ENCODE measurements at regions not wholly inside any gene's neighbourhood (a gene's known extent, or its start where the extent isn't known, plus 50 kb on each side); places are given as distances from the start of the nearest gene placed in this dataset.
"Not testable (repeated sequence)": the region's sequence is repeated elsewhere in the genome, so short reads cannot be mapped to it uniquely, and the experiment has no call there.

DNA sequence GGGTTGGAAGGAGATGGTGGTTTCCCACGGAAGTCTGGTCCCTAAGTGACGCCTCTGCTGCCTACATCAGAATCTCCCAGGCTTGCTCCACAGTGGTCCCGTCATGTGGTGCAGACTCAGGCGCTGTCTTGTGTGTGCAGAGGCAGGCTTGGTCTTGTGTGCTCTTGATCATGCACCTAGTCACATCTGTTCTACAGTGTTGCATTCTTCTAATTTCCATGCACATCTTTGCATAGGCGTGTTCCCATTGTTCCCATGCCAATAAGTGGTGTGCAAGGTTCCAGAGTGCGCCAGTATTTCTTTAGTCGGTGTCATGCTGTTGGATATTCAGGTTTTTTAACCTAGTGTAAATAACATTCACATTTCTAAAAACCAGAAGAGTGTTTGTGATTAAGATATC, 195.8 kb downstream of the LMLN start:
- DNase-seq (ENCODE audit: low read depth, low spot score); H3K27ac ChIP-seq (ENCODE audit: insufficient read depth, low read depth, low read length); intact Hi-C loops (cut with micrococcal nuclease); dilution Hi-C loops (cut with MboI; ENCODE audit: extremely low pct_ligation_motif_present, low sequenced_read_pairs); H3K4me2 ChIP-seq (ENCODE audit: insufficient read depth, low read length); H3K27me3 ChIP-seq (ENCODE audit: control insufficient read depth in 2 of 2, insufficient read depth in 2 of 2, low read length in 2 of 2); H2AFZ ChIP-seq (ENCODE audit: low read depth, low read length); BruUV-seq (replicated peaks); H3K79me2 ChIP-seq (ENCODE audit: control insufficient read depth, insufficient read depth, low read length); H4K20me1 ChIP-seq (replicated peaks; ENCODE audit: control insufficient read depth, extremely low read depth, insufficient read depth, low read length); CTCF ChIA-PET; POLR2A ChIA-PET; H3K9ac ChIP-seq (replicated peaks; ENCODE audit: extremely low read depth, insufficient read depth, low read length); H3K4me3 ChIP-seq (replicated peaks in 1 of 3; ENCODE audit: insufficient read depth in 1 of 3, low read depth in 1 of 3, low read length in 3 of 3); H3K36me3 ChIP-seq (ENCODE audit: control insufficient read depth in 2 of 2, extremely low read depth in 1 of 2, insufficient read depth in 2 of 2, low read length in 2 of 2); FAIRE-seq; H3K9me1 ChIP-seq (replicated peaks; ENCODE audit: control insufficient read depth, extremely low read depth, insufficient read depth, low read length); H3K4me1 ChIP-seq (ENCODE audit: control insufficient read depth, extremely low read depth, insufficient read depth, low read length); H3K9me3 ChIP-seq (replicated peaks; ENCODE audit: control insufficient read depth, insufficient read depth, low read length): not testable (repeated sequence)

DNA sequence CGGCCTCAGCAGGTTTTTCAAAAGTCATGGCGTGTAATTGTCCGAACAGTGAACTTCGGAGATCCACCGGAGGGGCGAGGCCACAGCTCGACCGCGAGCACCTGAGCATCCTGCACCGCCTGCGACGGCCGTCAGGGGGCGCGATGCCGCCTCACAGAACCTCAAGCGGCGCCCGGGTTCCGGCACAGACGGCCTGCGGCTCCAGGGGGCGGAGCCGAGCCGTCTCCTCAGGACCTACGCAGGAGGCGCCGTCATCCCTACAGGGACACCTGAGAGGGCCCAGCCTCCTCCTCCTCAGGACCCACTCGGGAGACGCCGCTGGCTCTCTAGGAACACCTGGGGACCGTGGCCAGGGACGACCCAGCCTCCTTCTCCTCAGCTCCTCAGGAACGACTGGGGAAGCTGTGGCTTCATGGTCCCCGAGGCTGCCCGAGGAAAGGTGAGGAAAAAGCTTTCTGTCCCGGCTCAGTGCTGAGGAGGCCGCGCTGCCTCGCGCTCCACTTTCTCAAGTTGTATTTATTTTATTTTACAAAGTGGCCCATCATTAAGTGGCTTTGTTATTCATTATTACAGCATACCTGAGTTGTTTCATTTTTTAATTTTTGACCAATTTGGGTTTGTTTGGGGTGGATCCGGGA, 197.3 kb downstream of the LMLN start:
- H3K4me3 ChIP-seq (replicated peaks in 1 of 3; ENCODE audit: insufficient read depth in 1 of 3, low read depth in 1 of 3, low read length in 3 of 3); H3K36me3 ChIP-seq (ENCODE audit: control insufficient read depth in 2 of 2, extremely low read depth in 1 of 2, insufficient read depth in 2 of 2, low read length in 2 of 2); CTCF ChIA-PET; intact Hi-C loops (cut with micrococcal nuclease); H3K9me3 ChIP-seq (replicated peaks; ENCODE audit: control insufficient read depth, insufficient read depth, low read length); H3K4me1 ChIP-seq (ENCODE audit: control insufficient read depth, extremely low read depth, insufficient read depth, low read length); POLR2A ChIA-PET; H3K27ac ChIP-seq (ENCODE audit: insufficient read depth, low read depth, low read length); H3K27me3 ChIP-seq (ENCODE audit: control insufficient read depth in 2 of 2, insufficient read depth in 2 of 2, low read length in 2 of 2); H2AFZ ChIP-seq (ENCODE audit: low read depth, low read length); dilution Hi-C loops (cut with MboI; ENCODE audit: extremely low pct_ligation_motif_present, low sequenced_read_pairs); H4K20me1 ChIP-seq (replicated peaks; ENCODE audit: control insufficient read depth, extremely low read depth, insufficient read depth, low read length); FAIRE-seq; H3K9ac ChIP-seq (replicated peaks; ENCODE audit: extremely low read depth, insufficient read depth, low read length); H3K79me2 ChIP-seq (ENCODE audit: control insufficient read depth, insufficient read depth, low read length); H3K4me2 ChIP-seq (ENCODE audit: insufficient read depth, low read length); BruUV-seq (replicated peaks); DNase-seq (ENCODE audit: low read depth, low spot score); H3K9me1 ChIP-seq (replicated peaks; ENCODE audit: control insufficient read depth, extremely low read depth, insufficient read depth, low read length): not testable (repeated sequence)

DNA sequence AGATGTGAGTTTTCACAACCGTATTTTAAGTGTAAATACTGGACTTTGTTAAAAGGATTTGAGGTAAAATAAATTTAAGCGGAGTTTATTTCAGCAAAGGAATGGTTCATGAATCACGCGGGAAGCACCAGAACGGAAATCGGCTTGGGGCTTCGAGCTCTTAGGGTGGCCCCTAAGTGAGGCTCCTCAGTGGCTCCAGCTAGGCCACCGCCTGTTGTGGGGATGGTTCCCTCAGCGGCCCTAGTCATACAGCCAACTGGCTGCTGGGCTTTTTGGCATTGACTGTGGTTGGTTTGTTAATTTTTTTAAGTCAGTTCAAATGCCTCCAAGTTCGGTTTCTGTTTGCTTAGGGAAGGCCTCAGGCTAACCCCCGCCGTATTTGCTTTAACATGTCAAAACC, 198.0 kb downstream of the LMLN start:
- CTCF ChIA-PET; H3K27me3 ChIP-seq (ENCODE audit: control insufficient read depth in 2 of 2, insufficient read depth in 2 of 2, low read length in 2 of 2); BruUV-seq (replicated peaks); H3K4me3 ChIP-seq (replicated peaks in 1 of 3; ENCODE audit: insufficient read depth in 1 of 3, low read depth in 1 of 3, low read length in 3 of 3); DNase-seq (ENCODE audit: low read depth, low spot score); intact Hi-C loops (cut with micrococcal nuclease); H3K4me2 ChIP-seq (ENCODE audit: insufficient read depth, low read length); H3K79me2 ChIP-seq (ENCODE audit: control insufficient read depth, insufficient read depth, low read length); H3K9me3 ChIP-seq (replicated peaks; ENCODE audit: control insufficient read depth, insufficient read depth, low read length); H3K9me1 ChIP-seq (replicated peaks; ENCODE audit: control insufficient read depth, extremely low read depth, insufficient read depth, low read length); POLR2A ChIA-PET; H2AFZ ChIP-seq (ENCODE audit: low read depth, low read length); H3K27ac ChIP-seq (ENCODE audit: insufficient read depth, low read depth, low read length); dilution Hi-C loops (cut with MboI; ENCODE audit: extremely low pct_ligation_motif_present, low sequenced_read_pairs); H3K36me3 ChIP-seq (ENCODE audit: control insufficient read depth in 2 of 2, extremely low read depth in 1 of 2, insufficient read depth in 2 of 2, low read length in 2 of 2); FAIRE-seq; H3K4me1 ChIP-seq (ENCODE audit: control insufficient read depth, extremely low read depth, insufficient read depth, low read length); H3K9ac ChIP-seq (replicated peaks; ENCODE audit: extremely low read depth, insufficient read depth, low read length); H4K20me1 ChIP-seq (replicated peaks; ENCODE audit: control insufficient read depth, extremely low read depth, insufficient read depth, low read length): not testable (repeated sequence)

All from endothelial cell of umbilical vein (primary cell).